ENCODE measurements at regions not wholly inside any gene's neighbourhood (a gene's known extent, or its start where the extent isn't known, plus 50 kb on each side); places are given as distances from the start of the nearest gene placed in this dataset.

- TF ChIP-seq CTCF (IDR thresholded peaks at IDR 0.05): no peak
- no peak for TF ChIP-seq EP300 (IDR thresholded peaks at IDR 0.05)
These were observed 104.2 kb upstream of the SOX13 start for GRCh38 chr1:203968761-203969160.
